Esophagus squamous epithelium (tissue), 4 donors: ENCODE measurements at regions not wholly inside any gene's neighbourhood (a gene's known extent, or its start where the extent isn't known, plus 50 kb on each side); places are given as distances from the start of the nearest gene placed in this dataset.

ENCODE experiments used
- POLR2A ChIP-seq, 4 donors: fragments of 450-650 bp; IDR thresholded peaks; one replicate each; pipeline ENCODE4 v1.6.1; 2017; ENCODE audit warnings: antibody characterized with exemption in 4 of 4, mild to moderate bottlenecking in 4 of 4, moderate library complexity in 3 of 4
- TF ChIP-seq, protein P1 (sequence below), 6 experiments: fragments of 450-650 bp in 4 of 6; fragments of 200-600 bp in 2 of 6; sonication (generic) in 2 of 6; IDR thresholded peaks; one replicate each; pipeline ENCODE4 v1.5.1; 2016 to 2019; ENCODE audit warnings: antibody characterized with exemption in 6 of 6, mild to moderate bottlenecking in 4 of 6, moderate library complexity in 4 of 6

DNA sequence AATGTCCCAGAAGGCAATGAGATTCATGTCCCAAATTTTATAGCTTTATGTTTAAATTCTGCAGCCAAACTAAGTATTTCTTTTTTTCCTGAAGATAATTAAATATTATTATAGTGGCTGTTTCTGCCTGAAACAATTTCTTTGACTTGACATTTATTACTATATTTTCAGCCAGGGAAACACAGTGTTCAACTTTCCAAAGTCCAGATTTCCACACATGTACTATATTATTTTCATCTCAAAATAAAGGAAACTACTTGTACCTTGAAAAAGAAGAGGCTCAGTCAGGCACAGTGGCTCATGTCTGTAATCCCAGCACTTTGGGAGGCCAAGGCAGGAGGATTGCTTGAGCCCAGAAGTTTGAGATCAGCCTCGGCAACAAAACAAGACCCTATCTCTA is 77.8 kb upstream of the BTG1 start:
- TF ChIP-seq, protein P1, sequence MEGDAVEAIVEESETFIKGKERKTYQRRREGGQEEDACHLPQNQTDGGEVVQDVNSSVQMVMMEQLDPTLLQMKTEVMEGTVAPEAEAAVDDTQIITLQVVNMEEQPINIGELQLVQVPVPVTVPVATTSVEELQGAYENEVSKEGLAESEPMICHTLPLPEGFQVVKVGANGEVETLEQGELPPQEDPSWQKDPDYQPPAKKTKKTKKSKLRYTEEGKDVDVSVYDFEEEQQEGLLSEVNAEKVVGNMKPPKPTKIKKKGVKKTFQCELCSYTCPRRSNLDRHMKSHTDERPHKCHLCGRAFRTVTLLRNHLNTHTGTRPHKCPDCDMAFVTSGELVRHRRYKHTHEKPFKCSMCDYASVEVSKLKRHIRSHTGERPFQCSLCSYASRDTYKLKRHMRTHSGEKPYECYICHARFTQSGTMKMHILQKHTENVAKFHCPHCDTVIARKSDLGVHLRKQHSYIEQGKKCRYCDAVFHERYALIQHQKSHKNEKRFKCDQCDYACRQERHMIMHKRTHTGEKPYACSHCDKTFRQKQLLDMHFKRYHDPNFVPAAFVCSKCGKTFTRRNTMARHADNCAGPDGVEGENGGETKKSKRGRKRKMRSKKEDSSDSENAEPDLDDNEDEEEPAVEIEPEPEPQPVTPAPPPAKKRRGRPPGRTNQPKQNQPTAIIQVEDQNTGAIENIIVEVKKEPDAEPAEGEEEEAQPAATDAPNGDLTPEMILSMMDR (IDR thresholded peaks at IDR 0.05) = no peak
- no peak for TF ChIP-seq POLR2A (IDR thresholded peaks at IDR 0.05)
